Prostate gland (tissue), 2 donors: ENCODE measurements at regions not wholly inside any gene's neighbourhood (a gene's known extent, or its start where the extent isn't known, plus 50 kb on each side); places are given as distances from the start of the nearest gene placed in this dataset.

Experiments
- DNase-seq: peaks from one replicate; pipeline ENCODE4 v3.0.0-alpha.2; 2019; ENCODE audit warnings: low spot score
- H3K27ac ChIP-seq, 2 donors: fragments of 200-600 bp; sonication (generic); 2 replicates each; pipeline ENCODE4 v1.5.1; 2017 to 2019
- H3K27me3 ChIP-seq: fragments of 200-600 bp; sonication (generic); replicated peaks from 2 replicates; pipeline ENCODE4 v1.5.1; 2019; ENCODE audit not compliant: insufficient read depth
- H3K36me3 ChIP-seq, 2 donors: fragments of 200-600 bp; sonication (generic); 1 replicate in 1 of 2; 2 replicates in 1 of 2; pipeline versions ENCODE4 v1.5.1 to v1.8.1; 2017 to 2019
- H3K4me1 ChIP-seq: fragments of 200-600 bp; sonication (generic); replicated peaks from 2 replicates; pipeline ENCODE4 v1.5.1; 2019
- H3K4me3 ChIP-seq, 2 donors: fragments of 200-600 bp; sonication (generic); 2 replicates each; pipeline ENCODE4 v1.5.1; 2017 to 2019
- H3K9me3 ChIP-seq: fragments of 200-600 bp; sonication (generic); 2 replicates; pipeline ENCODE4 v1.5.1; 2017
- POLR2A ChIP-seq: fragments of 450-650 bp; IDR thresholded peaks from one replicate; pipeline ENCODE4 v1.6.1; 2016; ENCODE audit warnings: antibody characterized with exemption, mild to moderate bottlenecking
- POLR2AphosphoS5 ChIP-seq: sonication (generic); formaldehyde crosslinking; IDR thresholded peaks from one replicate; pipeline ENCODE4 v1.6.1; 2017; ENCODE audit warnings: antibody characterized with exemption
- WGBS: methylation state at CpG from one replicate; pipeline ENCODE4 v1.1.5; 2018; 5-methylcytosine and 5-hydroxymethylcytosine counted together
- intact Hi-C: fragments of 100-400 bp; cut with DNase I; formaldehyde crosslinking; loops from one replicate; pipeline ENCODE4 v1.14.2; 2022
- TF ChIP-seq, protein P1 (sequence below), 4 experiments: fragments of 200-600 bp in 2 of 4; fragments of 450-650 bp in 2 of 4; sonication (generic) in 2 of 4; IDR thresholded peaks; 1 replicate in 3 of 4; 2 replicates in 1 of 4; pipeline ENCODE4 v1.5.1; 2016 to 2019; ENCODE audit warnings: antibody characterized with exemption in 4 of 4, mild to moderate bottlenecking in 2 of 4, moderate library complexity in 2 of 4

DNA sequence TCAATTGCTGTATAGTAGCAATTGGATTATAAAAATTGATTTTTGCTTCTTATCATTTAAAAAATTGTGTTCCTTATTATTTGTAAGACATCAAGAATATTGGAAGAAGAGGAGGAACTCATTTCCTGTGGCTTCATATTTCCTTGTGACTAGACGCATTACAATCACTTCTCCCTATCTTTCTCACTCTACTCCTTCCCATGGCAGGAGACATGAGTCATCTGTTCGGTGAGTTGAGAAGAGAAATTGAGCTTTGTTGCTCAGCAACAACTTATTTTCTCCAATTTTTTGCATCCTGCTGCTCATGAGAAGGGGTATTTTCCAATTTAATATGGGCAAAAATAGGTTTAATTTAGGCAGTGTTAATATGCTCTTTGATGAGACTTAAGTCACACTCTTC is 1783.9 kb downstream of the SUCLG1 start:
- intact Hi-C loops: no loop called here
- Histone ChIP-seq H3K4me1 (no peaks in the 10 kb centered on the region), H3K27ac (no peak overlapping the region), H3K9me3 (no peaks in the 10 kb centered on the region), H3K27me3 (no peaks in the 10 kb centered on the region), H3K4me3 (no peak overlapping the region), H3K36me3 (no peaks in the 10 kb centered on the region)
- TF ChIP-seq, protein P1, sequence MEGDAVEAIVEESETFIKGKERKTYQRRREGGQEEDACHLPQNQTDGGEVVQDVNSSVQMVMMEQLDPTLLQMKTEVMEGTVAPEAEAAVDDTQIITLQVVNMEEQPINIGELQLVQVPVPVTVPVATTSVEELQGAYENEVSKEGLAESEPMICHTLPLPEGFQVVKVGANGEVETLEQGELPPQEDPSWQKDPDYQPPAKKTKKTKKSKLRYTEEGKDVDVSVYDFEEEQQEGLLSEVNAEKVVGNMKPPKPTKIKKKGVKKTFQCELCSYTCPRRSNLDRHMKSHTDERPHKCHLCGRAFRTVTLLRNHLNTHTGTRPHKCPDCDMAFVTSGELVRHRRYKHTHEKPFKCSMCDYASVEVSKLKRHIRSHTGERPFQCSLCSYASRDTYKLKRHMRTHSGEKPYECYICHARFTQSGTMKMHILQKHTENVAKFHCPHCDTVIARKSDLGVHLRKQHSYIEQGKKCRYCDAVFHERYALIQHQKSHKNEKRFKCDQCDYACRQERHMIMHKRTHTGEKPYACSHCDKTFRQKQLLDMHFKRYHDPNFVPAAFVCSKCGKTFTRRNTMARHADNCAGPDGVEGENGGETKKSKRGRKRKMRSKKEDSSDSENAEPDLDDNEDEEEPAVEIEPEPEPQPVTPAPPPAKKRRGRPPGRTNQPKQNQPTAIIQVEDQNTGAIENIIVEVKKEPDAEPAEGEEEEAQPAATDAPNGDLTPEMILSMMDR (IDR thresholded peaks at IDR 0.05): no peak
- TF ChIP-seq POLR2AphosphoS5: no peak
- no peak for TF ChIP-seq POLR2A
- DNase-seq: no peak
- WGBS: 29% methylated on average over 2 of the region's 2 CpGs

DNA sequence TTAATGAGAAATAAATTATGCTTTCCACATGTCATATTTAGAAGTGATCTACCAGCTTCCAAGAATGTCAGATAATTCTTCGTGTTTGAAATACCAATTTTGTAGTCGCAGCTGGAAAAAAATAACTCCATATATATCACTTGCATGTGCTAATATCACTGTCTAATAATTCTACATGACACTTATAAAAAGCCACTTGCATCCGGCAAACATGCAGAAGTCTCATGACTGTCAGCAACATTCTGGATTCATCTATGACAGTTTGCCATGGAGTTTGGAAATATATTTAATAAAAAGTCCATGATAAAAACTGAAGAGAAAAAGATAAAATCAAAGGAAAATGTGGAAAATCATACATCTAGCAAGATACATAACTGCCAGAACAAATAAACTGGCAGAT is 1784.4 kb downstream of the SUCLG1 start:
- Histone ChIP-seq H3K9me3 (no peaks in the 10 kb centered on the region), H3K27ac (no peak overlapping the region), H3K27me3 (no peaks in the 10 kb centered on the region), H3K4me1 (no peaks in the 10 kb centered on the region), H3K4me3 (no peak overlapping the region), H3K36me3 (no peaks in the 10 kb centered on the region)
- no peak for DNase-seq
- TF ChIP-seq, protein P1 (IDR thresholded peaks at IDR 0.05): no peak
- TF ChIP-seq POLR2AphosphoS5: no peak
- no peak for TF ChIP-seq POLR2A
- intact Hi-C loops: no loop called here
- WGBS: 42% methylated on average over 3 of the region's 3 CpGs

DNA sequence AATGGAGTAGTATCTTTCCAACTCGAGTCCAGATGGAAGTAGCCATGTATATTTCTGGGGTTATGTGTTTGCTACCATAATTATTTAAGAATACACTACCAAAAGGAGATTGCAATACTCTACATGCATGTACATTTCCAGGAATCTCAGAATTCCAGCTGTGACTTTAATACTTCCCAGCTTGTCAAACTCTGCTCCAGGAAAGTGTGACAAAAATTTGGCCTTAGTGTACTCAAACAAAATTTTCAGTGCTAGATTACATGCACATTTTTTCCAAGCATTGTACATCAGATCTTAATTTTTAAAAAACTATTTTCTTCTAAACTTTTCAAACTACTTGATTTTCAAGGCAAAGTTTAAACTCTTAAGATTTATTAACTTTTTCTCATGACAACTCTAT is 1791.6 kb downstream of the SUCLG1 start:
- H3K27me3 ChIP-seq: no peaks in the 10 kb centered on the region
- no peak overlapping the region for H3K27ac ChIP-seq
- no peak for DNase-seq
- WGBS: 76% methylated on average over 1 of the region's 1 CpG
- TF ChIP-seq, protein P1 (IDR thresholded peaks at IDR 0.05): no peak
- TF ChIP-seq POLR2AphosphoS5: no peak
- no peak for TF ChIP-seq POLR2A
- intact Hi-C loops: no loop called here
- H3K36me3 ChIP-seq: no peaks in the 10 kb centered on the region
- no peaks in the 10 kb centered on the region for H3K4me1 ChIP-seq
- H3K9me3 ChIP-seq: no peaks in the 10 kb centered on the region
- no peak overlapping the region for H3K4me3 ChIP-seq

DNA sequence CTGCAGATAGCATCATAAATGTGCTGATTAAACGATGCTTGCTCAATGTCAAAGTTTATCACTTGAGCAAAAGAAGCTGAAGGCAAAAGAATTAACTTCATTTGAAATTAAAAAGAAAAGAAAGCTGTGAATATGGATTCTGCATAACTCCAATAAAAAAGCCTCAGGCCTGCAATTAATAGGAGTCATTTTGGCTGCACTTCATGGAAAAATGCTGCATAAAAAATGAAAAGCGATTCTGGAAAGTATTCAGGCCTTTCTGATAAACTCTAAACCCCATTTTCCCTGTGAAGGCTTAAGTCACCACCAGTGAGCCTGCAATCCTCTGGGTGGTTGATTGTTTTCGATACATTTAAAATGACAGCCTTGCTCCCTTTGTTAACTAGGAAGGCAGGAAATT is 1793.4 kb downstream of the SUCLG1 start:
- H3K4me1 ChIP-seq: no peaks in the 10 kb centered on the region
- TF ChIP-seq POLR2A (no peak), POLR2AphosphoS5 (no peak)
- TF ChIP-seq, protein P1 (IDR thresholded peaks at IDR 0.05): no peak
- WGBS: 55% methylated on average over 3 of the region's 3 CpGs
- no peaks in the 10 kb centered on the region for H3K9me3 ChIP-seq
- H3K27ac ChIP-seq: no peak overlapping the region
- no peaks in the 10 kb centered on the region for H3K36me3 ChIP-seq
- intact Hi-C loops: no loop called here
- H3K4me3 ChIP-seq: no peak overlapping the region
- no peak for DNase-seq
- no peaks in the 10 kb centered on the region for H3K27me3 ChIP-seq

DNA sequence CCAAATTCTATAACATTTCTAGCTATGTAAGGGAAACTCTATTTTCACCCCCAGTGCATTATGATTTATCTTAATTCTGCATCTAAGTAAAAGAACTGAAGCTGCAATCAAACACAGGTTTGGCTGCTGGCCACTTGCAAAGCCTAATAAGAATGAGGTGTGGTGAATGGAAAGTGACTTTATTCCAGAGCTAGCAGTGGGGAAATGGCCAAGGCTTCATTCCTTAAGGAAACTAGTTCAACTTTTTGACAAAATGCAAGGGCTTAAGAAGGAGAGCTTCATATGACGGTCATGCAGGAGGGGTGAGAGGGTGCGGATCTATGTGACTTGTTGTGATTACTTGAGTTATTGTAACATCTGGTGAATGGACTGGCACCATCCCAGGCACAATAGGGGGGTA is 1802.0 kb downstream of the SUCLG1 start:
- no peak for DNase-seq
- H3K9me3 ChIP-seq: no peaks in the 10 kb centered on the region
- no peaks in the 10 kb centered on the region for H3K36me3 ChIP-seq
- intact Hi-C loops: no loop called here
- no peak for TF ChIP-seq POLR2A
- H3K27me3 ChIP-seq: no peaks in the 10 kb centered on the region
- 66% methylated on average over 2 of the region's 2 CpGs for WGBS
- H3K4me3 ChIP-seq: no peak overlapping the region
- no peaks in the 10 kb centered on the region for H3K4me1 ChIP-seq
- H3K27ac ChIP-seq: no peak overlapping the region
